ENCODE measurements at regions not wholly inside any gene's neighbourhood (a gene's known extent, or its start where the extent isn't known, plus 50 kb on each side); places are given as distances from the start of the nearest gene placed in this dataset.

DNA sequence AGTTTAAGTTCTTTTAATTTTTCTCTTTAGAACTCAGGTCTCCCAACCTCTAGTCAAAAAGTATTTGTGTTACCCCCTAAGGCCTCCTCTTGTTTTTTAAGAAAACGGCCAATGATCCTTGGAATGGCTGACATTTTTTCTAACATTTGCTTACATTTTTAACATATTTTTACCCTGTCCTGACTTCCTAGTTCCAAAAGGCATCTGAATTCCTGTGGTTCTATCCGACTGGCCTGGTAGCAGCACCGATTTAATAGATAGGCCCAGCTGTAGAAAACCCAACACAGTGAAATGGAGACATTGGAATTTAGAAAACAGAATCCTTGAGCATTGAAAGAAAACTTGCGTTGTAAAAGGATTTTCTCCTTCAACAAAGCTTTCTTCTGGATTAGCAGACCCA is 134.7 kb upstream of the GSC start:
- Histone ChIP-seq H3K36me3 (ENCODE audit: insufficient read depth, low read length) (no peaks in the 10 kb centered on the region), H3K9me3 (ENCODE audit: insufficient read depth, low read depth, low read length) (no peaks in the 10 kb centered on the region), H3K4me1 (ENCODE audit: insufficient read depth, low read length) (no peaks in the 10 kb centered on the region), H3K27ac (ENCODE audit: low read depth, low read length) (peak overlapping the region; percentile 1; the same call in 1 of the 2 replicates), H3K9ac (ENCODE audit: low read depth, low read length) (no peak overlapping the region), H3K27me3 (ENCODE audit: insufficient read depth, low read length) (no peaks in the 10 kb centered on the region), H3K4me3 (ENCODE audit: low read length) (no peak overlapping the region)
- 49% methylated on average over 4 of the region's 4 CpGs for WGBS

DNA sequence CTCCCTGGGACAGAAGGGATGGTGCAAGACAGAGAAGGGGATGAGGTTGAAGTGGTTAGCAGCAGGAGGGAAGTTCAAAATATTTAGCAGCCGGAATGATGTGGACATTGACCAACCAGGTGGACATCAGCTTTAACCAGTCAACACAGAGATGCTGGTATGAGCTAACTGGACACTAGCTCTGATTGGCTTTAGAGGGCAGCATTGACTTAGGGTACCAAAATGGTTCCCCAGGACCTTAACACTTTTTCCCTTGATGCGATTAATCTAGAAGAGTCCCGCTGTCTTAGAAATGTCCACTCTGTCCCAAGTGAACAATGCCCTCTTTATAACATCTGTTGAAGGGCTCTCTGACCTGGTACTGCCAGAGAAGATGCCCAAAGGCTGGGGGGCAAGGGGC is 134.0 kb upstream of the GSC start:
- no peaks in the 10 kb centered on the region for H3K27me3 ChIP-seq (ENCODE audit: insufficient read depth, low read length)
- H3K9ac ChIP-seq (ENCODE audit: low read depth, low read length): no peak overlapping the region
- peak overlapping the region; percentile 5; the same call in 1 of the 2 replicates for H3K27ac ChIP-seq (ENCODE audit: low read depth, low read length)
- no peaks in the 10 kb centered on the region for H3K36me3 ChIP-seq (ENCODE audit: insufficient read depth, low read length)
- no peaks in the 10 kb centered on the region for H3K4me1 ChIP-seq (ENCODE audit: insufficient read depth, low read length)
- no peaks in the 10 kb centered on the region for H3K9me3 ChIP-seq (ENCODE audit: insufficient read depth, low read depth, low read length)
- 95% methylated on average over 3 of the region's 3 CpGs for WGBS
- no peak overlapping the region for H3K4me3 ChIP-seq (ENCODE audit: low read length)

DNA sequence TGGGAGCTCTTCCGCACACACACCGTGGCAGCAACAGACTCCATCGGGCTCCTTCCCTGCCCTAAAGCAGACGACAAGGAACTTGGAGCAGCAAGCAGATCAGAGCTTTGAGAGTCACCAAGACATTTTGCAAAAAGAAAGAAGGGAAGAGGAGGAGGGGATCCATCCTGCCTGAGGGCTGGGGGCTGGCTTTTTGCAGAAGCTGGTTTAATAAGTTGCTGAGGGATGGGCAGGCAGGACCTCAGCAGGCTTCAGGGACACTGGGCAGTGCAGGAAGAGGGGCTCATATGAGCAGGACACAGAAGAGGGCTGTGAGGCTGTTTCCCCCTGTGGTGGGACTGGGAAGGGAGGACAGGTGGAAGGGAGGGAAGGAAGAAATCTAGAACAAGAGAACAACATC is 133.4 kb upstream of the GSC start:
- Histone ChIP-seq H3K27ac (ENCODE audit: low read depth, low read length) (no peak overlapping the region), H3K4me1 (ENCODE audit: insufficient read depth, low read length) (no peaks in the 10 kb centered on the region), H3K27me3 (ENCODE audit: insufficient read depth, low read length) (no peaks in the 10 kb centered on the region), H3K36me3 (ENCODE audit: insufficient read depth, low read length) (no peaks in the 10 kb centered on the region), H3K9ac (ENCODE audit: low read depth, low read length) (no peak overlapping the region), H3K9me3 (ENCODE audit: insufficient read depth, low read depth, low read length) (no peaks in the 10 kb centered on the region), H3K4me3 (ENCODE audit: low read length) (no peak overlapping the region)
- WGBS: 91% methylated on average over 4 of the region's 4 CpGs

DNA sequence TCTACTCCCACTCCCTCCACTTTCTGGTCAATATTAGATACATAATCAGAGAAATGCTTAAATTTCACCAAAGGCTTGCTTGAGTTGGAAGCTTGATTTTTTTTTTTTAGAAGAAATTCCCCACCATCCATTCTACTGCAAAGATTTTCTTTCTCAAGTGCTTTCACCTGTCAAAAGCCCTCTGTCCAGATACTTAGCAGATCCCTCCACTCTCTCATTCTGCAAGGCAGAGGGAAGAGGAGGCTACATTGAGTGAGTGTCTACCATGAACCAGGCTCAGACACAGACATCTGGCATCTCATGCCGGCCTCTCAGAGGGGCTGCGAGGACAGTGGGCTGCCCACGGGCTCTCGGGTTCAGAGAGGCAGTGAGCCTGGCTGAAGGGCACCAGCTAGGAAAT is 127.6 kb upstream of the GSC start:
- Histone ChIP-seq H3K4me1 (ENCODE audit: insufficient read depth, low read length) (no peaks in the 10 kb centered on the region), H3K36me3 (ENCODE audit: insufficient read depth, low read length) (no peaks in the 10 kb centered on the region), H3K9ac (ENCODE audit: low read depth, low read length) (no peak overlapping the region), H3K4me3 (ENCODE audit: low read length) (no peak overlapping the region), H3K27ac (ENCODE audit: low read depth, low read length) (no peak overlapping the region), H3K9me3 (ENCODE audit: insufficient read depth, low read depth, low read length) (no peaks in the 10 kb centered on the region), H3K27me3 (ENCODE audit: insufficient read depth, low read length) (peaks cover 2% of the 10 kb centered on the region; the same call in 1 of the 2 replicates)
- 70% methylated on average over 4 of the region's 4 CpGs for WGBS

DNA sequence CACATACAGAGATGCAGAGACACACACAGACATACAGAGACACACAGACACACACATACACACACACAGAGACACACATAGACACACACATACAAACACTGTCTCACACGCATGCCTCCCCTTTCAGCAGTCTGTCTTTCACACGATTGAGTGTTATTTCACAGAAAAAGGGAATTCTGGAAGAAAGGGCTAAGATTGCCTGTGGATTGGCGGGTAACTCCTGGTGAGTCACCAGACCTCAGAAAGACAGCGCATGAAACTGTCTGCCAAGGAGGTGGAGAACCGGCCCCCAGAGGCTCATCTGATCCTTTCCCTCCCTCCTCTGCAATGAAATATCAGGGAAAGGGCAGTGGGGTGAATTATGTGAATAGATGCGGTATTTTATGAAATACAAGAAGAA is 127.2 kb upstream of the GSC start:
- no peaks in the 10 kb centered on the region for H3K9me3 ChIP-seq (ENCODE audit: insufficient read depth, low read depth, low read length)
- H3K27me3 ChIP-seq (ENCODE audit: insufficient read depth, low read length): peaks cover 7% of the 10 kb centered on the region; the same call in 1 of the 2 replicates
- no peak overlapping the region for H3K9ac ChIP-seq (ENCODE audit: low read depth, low read length)
- no peak overlapping the region for H3K4me3 ChIP-seq (ENCODE audit: low read length)
- H3K4me1 ChIP-seq (ENCODE audit: insufficient read depth, low read length): no peaks in the 10 kb centered on the region
- no peaks in the 10 kb centered on the region for H3K36me3 ChIP-seq (ENCODE audit: insufficient read depth, low read length)
- 88% methylated on average over 4 of the region's 6 CpGs for WGBS
- no peak overlapping the region for H3K27ac ChIP-seq (ENCODE audit: low read depth, low read length)

DNA sequence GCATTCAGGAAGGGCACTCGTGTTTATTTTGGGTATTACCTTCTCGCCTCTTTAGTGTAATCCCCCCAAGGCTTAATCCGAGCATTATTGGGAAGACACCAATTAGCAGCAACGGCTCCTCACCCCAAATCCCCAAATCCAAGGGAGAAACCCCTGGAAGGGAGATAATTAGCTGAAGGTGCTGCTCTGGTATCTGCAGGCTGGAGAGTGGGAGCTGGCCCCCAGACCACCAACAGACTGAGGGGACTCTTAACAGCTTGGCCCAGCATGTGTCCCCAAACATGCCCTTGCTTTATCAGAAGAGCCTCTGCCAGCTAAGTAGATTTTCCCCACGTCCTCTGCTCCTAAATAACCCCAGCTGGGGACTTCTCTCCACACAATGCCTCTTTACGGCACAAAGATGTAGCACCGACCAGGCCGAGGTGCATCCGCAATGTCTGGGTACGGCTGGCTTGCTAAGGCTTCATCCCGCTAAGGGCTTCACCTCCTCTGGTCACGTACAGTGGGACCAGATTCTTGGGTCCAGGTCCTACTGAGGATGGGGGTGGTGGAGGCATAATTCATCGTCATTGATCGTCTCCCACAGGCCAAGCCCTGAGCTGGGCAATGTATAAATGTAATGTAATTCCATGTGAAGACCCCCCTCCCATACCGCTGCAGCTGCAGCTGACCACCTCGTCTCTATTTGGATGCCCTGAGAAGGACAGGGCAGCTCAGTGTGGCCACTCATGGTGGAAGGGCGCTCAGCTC is 123.7 kb upstream of the GSC start:
- Histone ChIP-seq H3K4me3 (ENCODE audit: low read length) (no peak overlapping the region), H3K36me3 (ENCODE audit: insufficient read depth, low read length) (no peaks in the 10 kb centered on the region), H3K27ac (ENCODE audit: low read depth, low read length) (no peak overlapping the region), H3K9ac (ENCODE audit: low read depth, low read length) (no peak overlapping the region), H3K4me1 (ENCODE audit: insufficient read depth, low read length) (no peaks in the 10 kb centered on the region), H3K9me3 (ENCODE audit: insufficient read depth, low read depth, low read length) (no peaks in the 10 kb centered on the region), H3K27me3 (ENCODE audit: insufficient read depth, low read length) (peaks cover 8% of the 10 kb centered on the region; the same call in 1 of the 2 replicates)
- 86% methylated on average over 15 of the region's 17 CpGs for WGBS

DNA sequence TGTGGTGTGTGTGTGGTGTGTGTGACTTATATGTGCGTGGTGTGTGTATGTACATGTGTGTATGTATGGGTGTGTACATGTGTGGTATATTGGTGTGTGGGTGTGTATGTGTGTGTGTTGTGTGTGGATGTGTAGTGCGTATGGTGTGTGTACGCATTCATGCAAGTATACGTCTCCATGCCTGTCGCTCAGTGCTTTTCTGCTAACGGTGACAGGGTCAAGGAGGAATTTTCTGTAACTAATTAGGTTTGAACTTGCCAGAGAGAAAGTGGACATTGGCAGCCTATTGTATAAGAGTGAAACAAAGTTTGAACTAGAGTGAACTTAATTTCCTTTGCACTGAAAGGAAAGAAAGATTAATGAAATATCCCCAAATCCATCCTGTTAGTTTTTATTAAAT is 120.9 kb upstream of the GSC start:
- no peak overlapping the region for H3K27ac ChIP-seq (ENCODE audit: low read depth, low read length)
- no peaks in the 10 kb centered on the region for H3K9me3 ChIP-seq (ENCODE audit: insufficient read depth, low read depth, low read length)
- H3K27me3 ChIP-seq (ENCODE audit: insufficient read depth, low read length): peaks cover 5% of the 10 kb centered on the region; the same call in 1 of the 2 replicates
- H3K4me3 ChIP-seq (ENCODE audit: low read length): no peak overlapping the region
- H3K36me3 ChIP-seq (ENCODE audit: insufficient read depth, low read length): no peaks in the 10 kb centered on the region
- WGBS: 96% methylated on average over 6 of the region's 6 CpGs
- H3K4me1 ChIP-seq (ENCODE audit: insufficient read depth, low read length): no peaks in the 10 kb centered on the region
- no peak overlapping the region for H3K9ac ChIP-seq (ENCODE audit: low read depth, low read length)

DNA sequence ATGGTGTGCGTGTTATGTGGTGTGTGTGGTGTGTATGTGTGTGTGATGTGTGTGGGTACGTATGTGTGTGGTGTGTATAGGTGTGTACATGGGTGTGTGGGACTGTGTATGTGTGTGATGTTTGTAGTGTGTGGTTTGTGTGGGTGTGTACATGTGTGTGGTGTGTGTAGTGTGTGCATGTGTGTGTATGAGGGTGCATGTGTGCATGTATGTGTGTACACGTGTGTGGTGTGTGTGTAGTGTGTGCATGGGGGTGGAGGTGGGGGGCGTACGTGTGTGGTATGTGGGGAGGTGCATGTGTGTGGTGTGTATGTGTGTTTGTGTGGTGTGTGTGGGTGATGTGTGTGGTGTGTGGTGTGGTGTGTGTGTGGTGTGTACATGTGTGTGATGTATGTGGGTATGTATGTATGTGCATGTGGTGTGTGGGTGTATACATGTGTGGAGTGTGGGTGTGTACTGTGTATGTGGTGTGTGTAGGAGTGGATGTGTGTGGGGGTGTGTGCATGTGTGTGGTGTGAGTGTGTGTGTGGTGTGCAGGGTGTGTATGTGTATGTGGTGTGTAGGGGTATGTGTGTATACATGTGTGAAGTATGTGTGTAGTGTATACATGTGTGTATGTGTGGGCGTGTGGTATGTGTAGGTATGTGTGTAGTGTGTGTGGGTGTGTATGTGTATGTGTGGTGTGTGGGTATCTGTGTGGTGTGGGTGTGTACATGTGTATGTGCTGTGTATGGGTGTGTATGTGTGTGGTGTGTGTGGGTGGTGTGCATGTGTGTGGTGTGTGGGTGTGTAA is 119.8 kb upstream of the GSC start:
- Histone ChIP-seq H3K27ac (ENCODE audit: low read depth, low read length) (no peak overlapping the region), H3K4me1 (ENCODE audit: insufficient read depth, low read length) (no peaks in the 10 kb centered on the region), H3K4me3 (ENCODE audit: low read length) (no peak overlapping the region), H3K36me3 (ENCODE audit: insufficient read depth, low read length) (no peaks in the 10 kb centered on the region), H3K27me3 (ENCODE audit: insufficient read depth, low read length) (peaks cover 5% of the 10 kb centered on the region; the same call in 1 of the 2 replicates), H3K9ac (ENCODE audit: low read depth, low read length) (no peak overlapping the region), H3K9me3 (ENCODE audit: insufficient read depth, low read depth, low read length) (no peaks in the 10 kb centered on the region)
- WGBS: 95% methylated on average over 6 of the region's 6 CpGs

DNA sequence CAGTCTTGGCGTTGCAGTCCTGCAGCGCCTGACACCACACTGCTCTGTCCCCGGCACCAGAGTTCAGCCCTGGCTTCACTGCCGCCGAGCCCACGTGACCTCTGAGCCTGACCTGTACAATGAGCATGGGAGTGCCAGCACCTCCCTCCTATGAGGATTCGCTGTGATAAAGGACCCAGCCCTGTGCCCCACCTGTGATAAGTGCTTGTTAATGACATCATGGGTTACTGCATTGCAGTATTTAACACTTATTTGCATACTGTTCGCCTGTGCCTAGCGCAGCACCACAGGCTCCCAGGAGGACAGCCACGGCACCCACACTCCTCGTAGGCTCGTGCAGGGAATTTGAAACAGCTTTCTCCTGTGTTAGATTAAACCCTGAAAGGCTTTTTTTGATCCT is 118.2 kb upstream of the GSC start:
- H3K9me3 ChIP-seq (ENCODE audit: insufficient read depth, low read depth, low read length): no peaks in the 10 kb centered on the region
- no peak overlapping the region; the same call in 1 of the 2 replicates for H3K9ac ChIP-seq (ENCODE audit: low read depth, low read length)

DNA sequence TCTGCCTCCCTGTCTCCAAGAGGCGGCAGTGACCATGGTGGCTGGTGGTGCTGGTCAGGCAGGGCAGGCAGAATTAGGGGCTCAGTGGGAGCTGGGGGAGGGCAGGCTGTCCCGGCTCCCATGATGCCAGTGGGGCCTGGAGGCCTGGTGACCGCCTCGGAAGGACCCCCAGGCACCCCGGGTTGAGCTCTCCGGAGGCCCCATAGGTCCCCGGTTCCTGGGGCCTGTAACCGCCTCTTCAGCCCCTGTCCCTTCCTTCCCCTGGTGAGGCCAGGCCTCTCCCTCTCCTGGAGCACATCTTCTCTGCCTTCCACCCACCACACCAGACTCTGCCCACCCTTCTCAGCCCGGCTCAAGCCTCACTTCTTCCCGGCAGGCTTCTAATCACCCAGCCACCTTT is 117.7 kb upstream of the GSC start:
- Histone ChIP-seq H3K27ac (ENCODE audit: low read depth, low read length) (no peak overlapping the region), H3K36me3 (ENCODE audit: insufficient read depth, low read length) (no peaks in the 10 kb centered on the region), H3K4me1 (ENCODE audit: insufficient read depth, low read length) (no peaks in the 10 kb centered on the region), H3K4me3 (ENCODE audit: low read length) (no peak overlapping the region), H3K9ac (ENCODE audit: low read depth, low read length) (no peak overlapping the region; the same call in 1 of the 2 replicates), H3K9me3 (ENCODE audit: insufficient read depth, low read depth, low read length) (no peaks in the 10 kb centered on the region), H3K27me3 (ENCODE audit: insufficient read depth, low read length) (peaks cover 5% of the 10 kb centered on the region; the same call in 1 of the 2 replicates)
- WGBS: 91% methylated on average over 10 of the region's 10 CpGs

More for the DNA sequence above, 118.2 kb upstream of the GSC start:
- H3K36me3 ChIP-seq (ENCODE audit: insufficient read depth, low read length): no peaks in the 10 kb centered on the region
- H3K27ac ChIP-seq (ENCODE audit: low read depth, low read length): no peak overlapping the region
- peaks cover 5% of the 10 kb centered on the region; the same call in 1 of the 2 replicates for H3K27me3 ChIP-seq (ENCODE audit: insufficient read depth, low read length)
- H3K4me3 ChIP-seq (ENCODE audit: low read length): no peak overlapping the region
- no peaks in the 10 kb centered on the region for H3K4me1 ChIP-seq (ENCODE audit: insufficient read depth, low read length)
- WGBS: 90% methylated on average over 12 of the region's 12 CpGs

DNA sequence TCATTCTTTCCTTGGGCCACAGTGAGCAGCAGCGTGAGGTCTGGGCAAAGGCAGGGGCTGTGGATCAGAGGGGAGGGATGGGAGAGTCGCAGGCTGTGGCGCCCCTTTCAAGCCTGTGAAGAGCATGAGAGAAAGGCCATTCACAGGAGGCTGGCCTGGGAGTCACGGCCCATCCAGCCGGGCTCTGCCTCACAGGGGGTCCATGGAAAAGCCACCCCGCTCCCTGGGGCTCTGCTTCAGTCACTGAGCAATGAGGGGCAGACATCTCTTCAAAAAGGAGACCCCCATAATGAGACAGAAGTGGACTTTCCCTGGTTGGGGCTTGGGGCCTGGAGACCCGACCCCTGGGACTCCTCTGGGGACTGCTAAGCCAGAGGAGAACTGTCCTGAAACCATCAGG is 117.0 kb upstream of the GSC start:
- no peaks in the 10 kb centered on the region for H3K9me3 ChIP-seq (ENCODE audit: insufficient read depth, low read depth, low read length)
- WGBS: 93% methylated on average over 7 of the region's 7 CpGs
- no peak overlapping the region for H3K27ac ChIP-seq (ENCODE audit: low read depth, low read length)
- no peaks in the 10 kb centered on the region for H3K27me3 ChIP-seq (ENCODE audit: insufficient read depth, low read length)
- H3K4me1 ChIP-seq (ENCODE audit: insufficient read depth, low read length): no peaks in the 10 kb centered on the region
- H3K9ac ChIP-seq (ENCODE audit: low read depth, low read length): no peak overlapping the region
- no peaks in the 10 kb centered on the region for H3K36me3 ChIP-seq (ENCODE audit: insufficient read depth, low read length)
- no peak overlapping the region for H3K4me3 ChIP-seq (ENCODE audit: low read length)

Data from HUES64 (cell line).